Brain microvascular endothelial cell (primary cell): ENCODE measurements at regions not wholly inside any gene's neighbourhood (a gene's known extent, or its start where the extent isn't known, plus 50 kb on each side); places are given as distances from the start of the nearest gene placed in this dataset.

Experiments used
- DNase-seq: peaks from one replicate; pipeline ENCODE4 v3.0.0-alpha.2; 2020
- H3K27ac ChIP-seq: fragments of 250-450 bp; sonication (Bioruptor Pico); 2 replicates; pipeline ENCODE4 v1.5.1; 2020; ENCODE audit warnings: mild to moderate bottlenecking, moderate library complexity
- H3K27me3 ChIP-seq: fragments of 250-450 bp; sonication (Bioruptor Pico); replicated peaks from 2 replicates; pipeline ENCODE4 v1.5.1; 2020; ENCODE audit warnings: mild to moderate bottlenecking
- H3K36me3 ChIP-seq: fragments of 250-450 bp; sonication (Bioruptor Pico); replicated peaks from 2 replicates; pipeline ENCODE4 v1.5.1; 2020; ENCODE audit warnings: mild to moderate bottlenecking
- H3K4me3 ChIP-seq: 2 replicates; pipeline ENCODE4 v1.5.1; 2011; ENCODE audit warnings: low read depth, mild to moderate bottlenecking, control low read depth, low read length, moderate library complexity
- in situ Hi-C: cut with HindIII; loops from 2 replicates; pipeline ENCODE4 v1.10.0; 2017; ENCODE audit warnings: low sequenced_read_pairs, low pct_ligation_motif_present
- TF ChIP-seq, protein P1 (sequence below): IDR thresholded peaks from 2 replicates; pipeline ENCODE4 v1.5.1; 2011; ENCODE audit warnings: low read depth, mild to moderate bottlenecking, moderate library complexity, low read length, control low read depth, inconsistent platforms; ENCODE audit errors: missing control alignments

DNA sequence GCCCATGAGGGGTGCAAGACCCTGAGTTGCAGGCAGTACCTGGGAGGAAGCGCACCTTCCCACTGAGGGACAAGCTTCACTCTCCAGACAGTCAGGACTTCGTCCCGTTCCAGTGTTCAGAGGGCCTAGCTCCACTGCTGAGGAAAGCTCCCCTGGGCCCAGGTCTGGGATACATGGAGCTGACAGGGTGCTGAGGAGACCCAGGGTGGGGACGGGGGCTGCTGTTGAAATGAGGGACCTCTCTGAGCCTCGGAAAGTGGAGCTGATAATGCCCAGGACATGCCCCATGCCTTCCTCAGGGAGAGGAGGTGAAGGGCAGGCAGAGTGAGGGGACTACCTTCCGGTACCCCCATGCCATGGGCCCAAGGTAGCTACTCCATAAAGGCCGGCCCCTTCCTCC lies 169.2 kb upstream of the MYCN start:
- H3K27me3 ChIP-seq = no peaks in the 10 kb centered on the region
- H3K27ac ChIP-seq = no peak overlapping the region
- TF ChIP-seq, protein P1, sequence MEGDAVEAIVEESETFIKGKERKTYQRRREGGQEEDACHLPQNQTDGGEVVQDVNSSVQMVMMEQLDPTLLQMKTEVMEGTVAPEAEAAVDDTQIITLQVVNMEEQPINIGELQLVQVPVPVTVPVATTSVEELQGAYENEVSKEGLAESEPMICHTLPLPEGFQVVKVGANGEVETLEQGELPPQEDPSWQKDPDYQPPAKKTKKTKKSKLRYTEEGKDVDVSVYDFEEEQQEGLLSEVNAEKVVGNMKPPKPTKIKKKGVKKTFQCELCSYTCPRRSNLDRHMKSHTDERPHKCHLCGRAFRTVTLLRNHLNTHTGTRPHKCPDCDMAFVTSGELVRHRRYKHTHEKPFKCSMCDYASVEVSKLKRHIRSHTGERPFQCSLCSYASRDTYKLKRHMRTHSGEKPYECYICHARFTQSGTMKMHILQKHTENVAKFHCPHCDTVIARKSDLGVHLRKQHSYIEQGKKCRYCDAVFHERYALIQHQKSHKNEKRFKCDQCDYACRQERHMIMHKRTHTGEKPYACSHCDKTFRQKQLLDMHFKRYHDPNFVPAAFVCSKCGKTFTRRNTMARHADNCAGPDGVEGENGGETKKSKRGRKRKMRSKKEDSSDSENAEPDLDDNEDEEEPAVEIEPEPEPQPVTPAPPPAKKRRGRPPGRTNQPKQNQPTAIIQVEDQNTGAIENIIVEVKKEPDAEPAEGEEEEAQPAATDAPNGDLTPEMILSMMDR = no peak
- DNase-seq = no peak
- H3K4me3 ChIP-seq = no peak overlapping the region
- in situ Hi-C loops = no loop called here
- H3K36me3 ChIP-seq = no peaks in the 10 kb centered on the region

DNA sequence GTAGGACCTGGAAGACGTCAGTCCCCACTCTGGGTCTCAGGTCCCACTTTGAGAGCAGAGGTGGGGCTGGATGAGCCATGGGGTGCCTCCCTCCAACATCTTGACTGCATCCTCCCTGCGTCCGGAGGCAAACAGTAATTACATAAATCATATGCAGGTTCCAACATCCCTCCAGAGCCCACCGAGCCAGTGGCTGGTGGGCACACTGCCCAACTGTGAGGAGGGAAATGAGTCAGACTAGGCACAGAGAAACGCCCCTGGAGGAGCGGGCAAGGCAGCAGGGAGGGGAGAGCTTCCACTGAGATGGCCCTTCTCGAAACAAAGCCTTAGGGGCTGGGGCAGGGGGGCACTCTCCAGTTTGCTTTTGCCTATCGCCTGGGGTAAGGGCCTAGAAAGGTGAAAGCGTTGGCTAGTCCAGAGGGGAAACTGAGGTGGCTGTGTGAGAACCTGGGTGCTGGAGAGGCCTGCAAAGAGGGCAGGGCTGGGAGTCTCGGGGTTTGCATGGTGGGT lies 168.2 kb upstream of the MYCN start:
- TF ChIP-seq, protein P1 = no peak
- Histone ChIP-seq H3K4me3 (no peak overlapping the region), H3K36me3 (no peaks in the 10 kb centered on the region), H3K27me3 (no peaks in the 10 kb centered on the region), H3K27ac (no peak overlapping the region)
- DNase-seq = no peak
- in situ Hi-C loops = no loop called here

DNA sequence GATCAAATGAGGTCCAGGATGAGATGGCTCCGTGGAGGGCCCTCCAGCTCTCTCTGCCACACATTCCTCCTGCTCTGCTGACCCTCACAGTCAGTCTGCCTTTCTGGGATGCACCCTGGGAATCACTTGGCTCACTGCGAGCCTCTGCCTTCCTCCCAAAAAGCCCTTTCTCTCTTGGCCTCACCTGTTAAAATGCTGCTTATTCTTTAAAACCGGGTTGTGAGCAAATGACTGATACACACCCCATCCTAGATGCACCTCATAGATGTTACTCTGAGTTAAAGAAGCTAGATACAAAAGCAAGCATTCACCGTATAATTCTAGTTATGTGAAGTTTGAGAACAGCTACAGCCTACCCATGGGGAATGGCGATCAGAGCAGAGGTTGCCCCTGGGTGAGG lies 167.7 kb upstream of the MYCN start:
- H3K4me3 ChIP-seq = no peak overlapping the region
- TF ChIP-seq, protein P1 = no peak
- in situ Hi-C loops = no loop called here

DNA sequence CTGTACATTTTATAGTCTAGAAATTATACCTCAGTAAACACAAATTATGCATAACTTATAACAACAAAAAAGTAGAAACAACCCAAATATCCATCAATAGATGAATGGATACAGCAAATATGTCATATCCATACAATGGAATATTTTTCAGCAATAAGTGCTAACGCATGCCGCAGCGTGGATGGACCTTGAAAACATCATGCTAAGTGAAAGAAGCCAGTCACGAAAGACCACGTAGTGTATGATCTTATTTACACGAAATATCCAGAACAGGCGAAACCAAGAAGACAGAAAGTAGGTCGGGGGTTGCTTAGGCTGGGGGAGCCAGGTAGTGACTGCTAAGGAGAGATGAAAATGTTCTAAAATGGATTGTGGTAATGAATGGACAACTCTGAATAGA lies 167.1 kb upstream of the MYCN start:
- Histone ChIP-seq H3K27me3 (no peaks in the 10 kb centered on the region), H3K4me3 (no peak overlapping the region), H3K27ac (no peak overlapping the region), H3K36me3 (no peaks in the 10 kb centered on the region)
- TF ChIP-seq, protein P1 = no peak
- DNase-seq = no peak
- in situ Hi-C loops = no loop called here

More for the DNA sequence above, 167.7 kb upstream of the MYCN start:
- no peaks in the 10 kb centered on the region for H3K36me3 ChIP-seq
- DNase-seq = no peak
- no peak overlapping the region for H3K27ac ChIP-seq
- no peaks in the 10 kb centered on the region for H3K27me3 ChIP-seq

DNA sequence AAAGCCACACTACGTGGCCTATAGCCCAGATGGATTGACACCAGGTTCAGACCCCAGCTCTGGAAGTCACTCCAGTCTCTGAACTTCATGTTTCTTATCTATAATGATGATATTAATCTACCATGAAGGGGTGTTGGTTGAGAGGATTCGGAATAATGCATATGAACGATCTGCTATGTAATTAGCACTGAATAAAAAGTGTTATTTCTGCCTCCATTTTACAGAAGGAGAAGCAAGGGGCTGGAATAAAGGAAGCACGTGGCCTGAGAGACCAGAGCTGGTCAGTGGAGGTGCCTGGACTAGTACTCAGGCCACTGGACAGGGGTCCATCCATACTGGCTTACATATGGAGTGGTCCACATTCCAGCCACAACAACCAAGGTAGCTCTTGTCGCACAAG lies 166.5 kb upstream of the MYCN start:
- Histone ChIP-seq H3K27me3 (no peaks in the 10 kb centered on the region), H3K36me3 (no peaks in the 10 kb centered on the region), H3K27ac (no peak overlapping the region), H3K4me3 (no peak overlapping the region)
- in situ Hi-C loops = no loop called here
- TF ChIP-seq, protein P1 = no peak
- DNase-seq = no peak
